ENCODE measurements at regions not wholly inside any gene's neighbourhood (a gene's known extent, or its start where the extent isn't known, plus 50 kb on each side); places are given as distances from the start of the nearest gene placed in this dataset.

- no peak for DNase-seq
- no peak overlapping the region for H3K4me3 Mint-ChIP-seq
- H3K27ac Mint-ChIP-seq, result no peak overlapping the region
- peaks cover 0 to 4% (median 0%) of the 10 kb centered on the region in 3 donors for H3K27me3 Mint-ChIP-seq (ENCODE audit: low read depth in 3 of 3)
- no peaks in the 10 kb centered on the region for H3K4me1 Mint-ChIP-seq
- no peaks in the 10 kb centered on the region for H3K36me3 Mint-ChIP-seq
- peaks cover 0 to 27% (median 10%) of the 10 kb centered on the region in 6 donors for H3K9me3 Mint-ChIP-seq
Measured at GRCh38 chr2:209062210-209062609, 361.6 kb upstream of the MAP2 start.

- Mint-ChIP-seq H3K27me3 (ENCODE audit: low read depth in 3 of 3) (peaks cover 0 to 2% (median 0%) of the 10 kb centered on the region in 3 donors), H3K9me3 (peaks cover 4 to 30% (median 11%) of the 10 kb centered on the region in 6 donors), H3K36me3 (no peaks in the 10 kb centered on the region), H3K4me3 (no peak overlapping the region), H3K27ac (no peak overlapping the region), H3K4me1 (no peaks in the 10 kb centered on the region)
- DNase-seq, result no peak
Measured at GRCh38 chr2:209070262-209070661, 353.6 kb upstream of the MAP2 start.

GRCh38 chr2:209073151-209073550 is 350.7 kb upstream of the MAP2 start:
- Mint-ChIP-seq H3K27ac (no peak overlapping the region), H3K27me3 (ENCODE audit: low read depth in 3 of 3) (peaks cover 0 to 2% (median 0%) of the 10 kb centered on the region in 3 donors), H3K4me1 (no peaks in the 10 kb centered on the region), H3K36me3 (no peaks in the 10 kb centered on the region), H3K9me3 (peaks cover 4 to 15% (median 9%) of the 10 kb centered on the region in 6 donors), H3K4me3 (no peak overlapping the region)
- no peak for DNase-seq

GRCh38 chr2:209074711-209075110 is 349.1 kb upstream of the MAP2 start:
- Mint-ChIP-seq H3K27ac (no peak overlapping the region), H3K9me3 (peaks cover 3 to 21% (median 10%) of the 10 kb centered on the region in 6 donors), H3K36me3 (no peaks in the 10 kb centered on the region), H3K4me3 (no peak overlapping the region), H3K27me3 (ENCODE audit: low read depth in 3 of 3) (peaks cover 0 to 2% (median 2%) of the 10 kb centered on the region in 3 donors), H3K4me1 (no peaks in the 10 kb centered on the region)
- no peak for DNase-seq

- DNase-seq, result no peak
- H3K9me3 Mint-ChIP-seq, result peaks cover 3 to 22% (median 12%) of the 10 kb centered on the region in 6 donors
- peaks cover 0 to 3% (median 2%) of the 10 kb centered on the region in 3 donors for H3K27me3 Mint-ChIP-seq (ENCODE audit: low read depth in 3 of 3)
- no peak overlapping the region for H3K27ac Mint-ChIP-seq
- no peak overlapping the region for H3K4me3 Mint-ChIP-seq
- H3K36me3 Mint-ChIP-seq, result no peaks in the 10 kb centered on the region
- H3K4me1 Mint-ChIP-seq, result no peaks in the 10 kb centered on the region
Measured at GRCh38 chr2:209076151-209076550, 347.7 kb upstream of the MAP2 start.

GRCh38 chr2:209086761-209087160 is 337.1 kb upstream of the MAP2 start:
- Mint-ChIP-seq H3K4me1 (no peaks in the 10 kb centered on the region), H3K27ac (no peak overlapping the region), H3K27me3 (ENCODE audit: low read depth in 3 of 3) (peaks cover 0 to 2% (median 1%) of the 10 kb centered on the region in 3 donors), H3K9me3 (peaks cover 0 to 17% (median 5%) of the 10 kb centered on the region in 6 donors), H3K36me3 (no peaks in the 10 kb centered on the region), H3K4me3 (no peak overlapping the region)
- DNase-seq, result no peak

GRCh38 chr2:209091056-209091455 is 332.8 kb upstream of the MAP2 start:
- H3K4me3 Mint-ChIP-seq, result no peak overlapping the region
- no peaks in the 10 kb centered on the region for H3K36me3 Mint-ChIP-seq
- no peak for DNase-seq
- H3K27me3 Mint-ChIP-seq (ENCODE audit: low read depth in 3 of 3), result peaks cover 0 to 2% (median 0%) of the 10 kb centered on the region in 3 donors
- H3K4me1 Mint-ChIP-seq, result no peaks in the 10 kb centered on the region
- peaks cover 5 to 26% (median 10%) of the 10 kb centered on the region in 6 donors for H3K9me3 Mint-ChIP-seq
- H3K27ac Mint-ChIP-seq, result no peak overlapping the region

- Mint-ChIP-seq H3K36me3 (no peaks in the 10 kb centered on the region), H3K27me3 (ENCODE audit: low read depth in 3 of 3) (peaks cover 0 to 2% (median 0%) of the 10 kb centered on the region in 3 donors), H3K27ac (no peak overlapping the region), H3K4me1 (no peaks in the 10 kb centered on the region), H3K9me3 (peaks cover 5 to 34% (median 19%) of the 10 kb centered on the region in 6 donors), H3K4me3 (no peak overlapping the region)
- DNase-seq, result no peak
Measured at GRCh38 chr2:209094221-209094620, 329.6 kb upstream of the MAP2 start.

GRCh38 chr2:209095432-209095831 is 328.4 kb upstream of the MAP2 start:
- Mint-ChIP-seq H3K9me3 (peaks cover 7 to 40% (median 20%) of the 10 kb centered on the region in 6 donors), H3K4me3 (no peak overlapping the region), H3K27me3 (ENCODE audit: low read depth in 3 of 3) (peaks cover 0 to 4% (median 0%) of the 10 kb centered on the region in 3 donors), H3K36me3 (no peaks in the 10 kb centered on the region), H3K4me1 (no peaks in the 10 kb centered on the region), H3K27ac (no peak overlapping the region)
- no peak for DNase-seq

- H3K27ac Mint-ChIP-seq, result no peak overlapping the region
- no peaks in the 10 kb centered on the region for H3K4me1 Mint-ChIP-seq
- no peak for DNase-seq
- H3K27me3 Mint-ChIP-seq (ENCODE audit: low read depth in 3 of 3), result peaks cover 0 to 4% (median 0%) of the 10 kb centered on the region in 3 donors
- H3K4me3 Mint-ChIP-seq, result no peak overlapping the region
- H3K9me3 Mint-ChIP-seq, result peaks cover 7 to 45% (median 25%) of the 10 kb centered on the region in 6 donors
- H3K36me3 Mint-ChIP-seq, result no peaks in the 10 kb centered on the region
Measured at GRCh38 chr2:209097168-209097567, 326.7 kb upstream of the MAP2 start.

- Mint-ChIP-seq H3K27me3 (ENCODE audit: low read depth in 3 of 3) (peaks cover 0 to 4% (median 2%) of the 10 kb centered on the region in 3 donors), H3K36me3 (no peaks in the 10 kb centered on the region), H3K4me1 (no peaks in the 10 kb centered on the region), H3K27ac (no peak overlapping the region), H3K4me3 (no peak overlapping the region), H3K9me3 (peaks cover 4 to 45% (median 30%) of the 10 kb centered on the region in 6 donors)
- no peak for DNase-seq
Measured at GRCh38 chr2:209102319-209102718, 321.5 kb upstream of the MAP2 start.

GRCh38 chr2:209113026-209113425 is 310.8 kb upstream of the MAP2 start:
- no peak overlapping the region for H3K4me3 Mint-ChIP-seq

GRCh38 chr2:209114588-209115240 is 309.1 kb upstream of the MAP2 start:
- Mint-ChIP-seq H3K4me3 (no peak overlapping the region), H3K4me1 (no peaks in the 10 kb centered on the region), H3K27me3 (ENCODE audit: low read depth in 3 of 3) (peaks cover 0 to 2% (median 0%) of the 10 kb centered on the region in 3 donors), H3K27ac (no peak overlapping the region), H3K9me3 (peaks cover 2 to 17% (median 6%) of the 10 kb centered on the region in 6 donors), H3K36me3 (no peaks in the 10 kb centered on the region)
- DNase-seq, result no peak

More at GRCh38 chr2:209113026-209113425, 310.8 kb upstream of the MAP2 start:
- Mint-ChIP-seq H3K27ac (no peak overlapping the region), H3K36me3 (no peaks in the 10 kb centered on the region), H3K4me1 (no peaks in the 10 kb centered on the region), H3K27me3 (ENCODE audit: low read depth in 3 of 3) (peaks cover 0 to 3% (median 2%) of the 10 kb centered on the region in 3 donors), H3K9me3 (peaks cover 0 to 12% (median 4%) of the 10 kb centered on the region in 6 donors)
- DNase-seq, result no peak

- no peak overlapping the region for H3K27ac Mint-ChIP-seq
- H3K36me3 Mint-ChIP-seq, result no peaks in the 10 kb centered on the region
- H3K27me3 Mint-ChIP-seq (ENCODE audit: low read depth in 3 of 3), result no peaks in the 10 kb centered on the region
- no peak for DNase-seq
- H3K4me3 Mint-ChIP-seq, result no peak overlapping the region
- no peaks in the 10 kb centered on the region for H3K4me1 Mint-ChIP-seq
- peaks cover 4 to 30% (median 13%) of the 10 kb centered on the region in 6 donors for H3K9me3 Mint-ChIP-seq
Measured at GRCh38 chr2:209121691-209122090, 302.2 kb upstream of the MAP2 start.

- DNase-seq, result no peak
Measured at GRCh38 chr2:209125291-209125690, 298.6 kb upstream of the MAP2 start.

More at GRCh38 chr2:209125291-209125690, 298.6 kb upstream of the MAP2 start:
- H3K4me3 Mint-ChIP-seq, result no peak overlapping the region
- H3K36me3 Mint-ChIP-seq, result no peaks in the 10 kb centered on the region
- H3K4me1 Mint-ChIP-seq, result no peaks in the 10 kb centered on the region
- no peaks in the 10 kb centered on the region for H3K27me3 Mint-ChIP-seq (ENCODE audit: low read depth in 3 of 3)
- peaks cover 0 to 36% (median 12%) of the 10 kb centered on the region in 6 donors for H3K9me3 Mint-ChIP-seq
- no peak overlapping the region for H3K27ac Mint-ChIP-seq
